NCI-H146 (cell line): ENCODE measurements at regions not wholly inside any gene's neighbourhood (a gene's known extent, or its start where the extent isn't known, plus 50 kb on each side); places are given as distances from the start of the nearest gene placed in this dataset.
"Not testable (repeated sequence)": the region's sequence is repeated elsewhere in the genome, so short reads cannot be mapped to it uniquely, and the experiment has no call there.

Experiments used
- DNase-seq: peaks from one replicate; lab custom pipeline; 2025; lab: John Stamatoyannopoulos, UW

DNA sequence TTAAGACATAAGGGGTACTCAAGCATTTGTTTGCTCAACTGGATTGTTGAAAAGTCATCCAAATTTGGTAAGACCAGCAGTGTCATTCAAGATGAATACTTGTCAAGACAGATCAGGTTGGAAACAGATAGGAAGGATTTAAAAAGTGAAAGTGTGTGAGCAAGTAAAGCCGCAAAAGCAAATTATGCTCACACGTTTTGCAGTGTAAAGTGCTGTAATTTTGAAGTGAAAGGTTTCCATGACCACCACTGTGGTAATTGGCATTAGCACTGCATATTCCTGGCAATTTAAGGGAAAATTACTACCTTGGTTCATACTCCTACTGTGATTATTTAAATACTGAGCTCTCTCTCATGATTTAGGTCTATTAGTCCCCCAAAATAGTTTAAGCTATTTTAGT is 704.1 kb upstream of the CCDC179 start:
- peak; percentile 6 for DNase-seq

- DNase-seq: no peak
Measured at GRCh38 chr11:23569134-23569533, 708.9 kb upstream of the CCDC179 start.

- DNase-seq: no peak
Measured at GRCh38 chr11:23569547-23569946, 709.3 kb upstream of the CCDC179 start.

- no peak for DNase-seq
Measured at GRCh38 chr11:23570828-23571227, 710.6 kb upstream of the CCDC179 start.

- no peak for DNase-seq
Measured at GRCh38 chr11:23573429-23573828, 713.2 kb upstream of the CCDC179 start.

DNA sequence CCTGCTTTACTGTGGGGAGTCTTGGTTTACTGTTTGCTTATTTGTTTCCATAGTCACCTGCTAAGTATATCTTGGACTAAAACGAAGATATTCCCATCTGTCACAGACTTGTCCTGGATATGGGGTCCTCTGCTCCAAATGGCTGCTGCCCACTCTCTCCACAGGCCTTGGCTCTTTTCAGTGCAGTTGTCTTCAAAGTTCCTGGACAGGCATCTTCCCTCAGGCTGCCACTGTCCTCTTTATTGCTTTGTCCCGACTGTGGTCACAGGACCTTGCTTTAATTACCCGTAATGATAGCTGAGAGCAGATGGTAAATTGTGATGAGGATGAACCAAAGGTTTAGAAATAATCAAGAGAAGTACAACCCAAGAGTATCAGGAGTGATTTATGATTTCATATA is 713.9 kb upstream of the CCDC179 start:
- DNase-seq: no peak

DNA sequence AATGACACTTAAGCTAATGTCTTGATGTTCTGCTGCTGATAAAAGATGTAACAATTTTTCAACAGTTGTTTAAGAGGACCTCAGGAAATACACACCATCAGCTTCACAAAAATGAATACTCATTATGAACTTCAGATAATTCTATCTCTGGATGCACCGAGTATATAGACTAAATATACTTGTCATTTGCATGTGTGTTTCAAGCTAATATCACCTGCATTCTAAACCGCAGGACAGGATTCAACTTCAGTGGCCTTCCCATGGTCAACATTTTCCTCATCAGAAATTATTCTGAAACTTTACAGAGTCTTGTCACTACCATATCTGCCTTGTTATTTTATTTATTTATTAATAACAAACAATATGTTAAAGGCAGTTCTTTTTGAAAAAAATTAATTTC is 717.0 kb upstream of the CCDC179 start:
- no peak for DNase-seq

- DNase-seq: no peak
Measured at GRCh38 chr11:23585416-23586104, 725.3 kb upstream of the CCDC179 start.

- no peak for DNase-seq
Measured at GRCh38 chr11:23586173-23586572, 725.9 kb upstream of the CCDC179 start.

DNA sequence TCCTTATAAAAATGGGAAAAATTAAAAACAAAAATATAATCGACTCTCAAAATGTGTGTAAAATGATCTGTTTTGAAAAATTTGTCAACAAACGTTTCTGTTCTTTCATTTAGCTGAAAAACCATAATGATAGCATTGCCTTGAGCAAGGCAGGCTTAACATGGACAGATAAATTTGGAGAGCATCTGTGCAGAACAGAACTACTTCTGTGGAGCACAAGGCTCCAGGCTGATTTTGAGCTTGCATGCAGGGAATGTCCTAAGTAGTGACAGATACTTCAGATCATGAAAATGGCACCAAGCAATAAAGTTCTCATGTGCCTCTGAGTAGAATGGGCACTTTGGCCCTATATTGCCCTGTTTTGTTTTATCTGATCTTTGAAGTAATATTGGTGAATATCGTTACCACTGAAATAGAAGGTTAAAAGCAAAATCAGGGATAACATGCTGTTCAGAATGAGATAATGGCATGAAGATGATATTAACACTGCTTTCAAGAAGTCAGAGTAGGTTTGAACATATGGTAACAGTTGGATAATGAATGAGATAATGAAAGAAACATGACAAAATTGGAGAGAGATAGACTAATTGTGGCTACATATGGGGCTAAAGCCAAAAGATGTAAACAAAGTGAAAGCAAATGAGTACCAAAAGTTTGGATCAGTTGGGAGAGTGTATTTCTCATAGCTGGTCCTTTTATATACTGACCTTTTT is 730.5 kb upstream of the CCDC179 start:
- no peak for DNase-seq

DNA sequence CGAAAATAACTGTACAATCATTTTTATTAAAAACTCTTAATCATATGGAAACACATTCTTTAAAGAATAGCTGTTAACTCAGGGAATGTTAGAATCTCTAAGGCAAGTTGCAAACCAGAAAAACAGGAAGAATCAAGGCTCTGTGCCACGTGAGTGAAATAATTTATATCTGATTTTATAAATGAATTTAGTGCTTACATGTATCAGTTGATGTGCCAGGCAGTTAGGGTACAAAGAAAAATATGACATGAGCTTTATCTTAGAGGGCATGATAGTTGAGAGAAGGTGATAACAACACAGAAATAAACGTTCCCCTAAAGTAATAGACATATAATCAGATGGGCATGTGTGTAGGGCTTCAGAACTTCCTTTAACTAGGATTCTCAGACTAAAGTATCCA is 734.5 kb upstream of the CCDC179 start:
- DNase-seq: no peak

GRCh38 chr11:23604966-23605365 is 744.7 kb upstream of the CCDC179 start:
- DNase-seq: no peak

GRCh38 chr11:23606191-23606590 is 745.9 kb upstream of the CCDC179 start:
- no peak for DNase-seq

- DNase-seq: no peak
Measured at GRCh38 chr11:23611726-23612125, 751.5 kb upstream of the CCDC179 start.

DNA sequence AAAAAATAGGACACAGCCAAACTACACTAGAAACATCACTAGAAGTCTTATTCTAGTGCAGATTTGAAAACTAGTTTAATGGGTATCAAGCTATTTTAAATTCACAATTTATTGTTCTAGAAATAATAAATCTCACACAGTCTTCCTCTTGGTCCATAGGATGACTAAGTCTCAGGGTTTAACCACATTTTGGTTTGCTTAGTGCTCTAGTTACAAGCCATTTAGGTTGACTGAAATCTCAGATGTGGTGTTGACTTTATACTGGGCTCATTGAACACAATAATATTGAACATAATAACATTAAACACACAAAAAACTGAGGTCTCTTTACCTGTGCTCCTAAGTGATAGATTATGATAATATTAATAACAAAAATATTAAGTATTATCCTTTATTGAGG is 760.3 kb upstream of the CCDC179 start:
- DNase-seq: no peak

DNA sequence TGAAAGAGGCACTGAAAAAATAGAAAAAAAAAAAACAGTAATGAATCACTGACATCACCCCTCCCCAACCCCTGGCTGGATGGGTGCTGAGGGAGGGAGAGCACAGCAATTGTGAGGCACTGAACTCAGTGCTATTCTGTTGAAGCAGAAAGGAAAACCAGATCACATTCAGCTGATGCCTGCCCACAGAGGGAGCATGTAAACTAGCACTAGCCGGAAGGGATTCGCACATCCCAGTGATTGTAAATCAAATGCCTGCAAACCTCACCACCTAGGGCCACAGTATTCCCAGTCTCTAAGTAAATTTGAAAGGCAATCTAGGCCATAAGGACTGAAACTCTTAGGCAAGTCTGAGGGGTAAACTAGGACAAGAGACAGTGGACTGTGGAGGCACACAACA is 772.0 kb upstream of the CCDC179 start:
- DNase-seq: no peak

- DNase-seq: no peak
Measured at GRCh38 chr11:23644443-23644842, 784.2 kb upstream of the CCDC179 start.

DNA sequence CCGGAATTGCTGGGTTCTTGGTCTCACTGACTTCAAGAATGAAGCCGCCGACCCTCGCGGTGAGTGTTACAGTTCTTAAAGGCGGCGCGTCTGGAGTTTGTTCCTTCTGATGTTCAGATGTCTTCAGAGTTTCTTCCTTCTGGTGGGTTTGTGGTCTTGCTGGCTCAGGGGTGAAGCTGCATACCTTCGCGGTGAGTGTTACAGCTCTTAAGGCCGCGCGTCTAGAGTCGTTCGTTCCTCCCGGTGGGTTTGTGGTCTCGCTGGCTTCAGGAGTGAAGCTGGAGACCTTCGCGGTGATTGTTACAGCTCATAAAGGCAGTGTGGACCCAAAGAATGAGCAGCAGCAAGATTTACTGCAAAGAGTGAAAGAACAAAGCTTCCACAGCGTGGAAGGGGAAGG is 792.1 kb upstream of the CCDC179 start:
- DNase-seq: not testable (repeated sequence)

- no peak for DNase-seq
Measured at GRCh38 chr11:23653071-23653675, 792.9 kb upstream of the CCDC179 start.

DNA sequence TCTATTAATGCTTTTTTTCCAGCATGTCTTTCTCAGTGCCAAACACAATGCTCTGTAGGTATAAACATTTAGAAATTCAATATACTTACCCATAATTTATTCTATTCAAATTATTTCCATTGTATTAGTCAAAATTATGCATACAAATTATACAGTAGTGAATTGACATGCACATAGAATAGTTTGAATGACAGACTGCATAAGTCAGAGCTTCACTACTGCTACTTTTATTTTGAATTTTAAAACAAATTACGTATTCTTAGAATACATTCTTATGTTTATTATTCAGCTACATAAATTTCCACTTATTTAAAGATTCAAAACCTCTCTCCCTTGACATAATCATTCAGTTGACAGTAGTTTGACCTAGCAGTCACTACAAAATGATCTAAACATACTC is 808.0 kb upstream of the CCDC179 start:
- no peak for DNase-seq

- no peak for DNase-seq
Measured at GRCh38 chr11:23673366-23673765, 813.1 kb upstream of the CCDC179 start.

DNA sequence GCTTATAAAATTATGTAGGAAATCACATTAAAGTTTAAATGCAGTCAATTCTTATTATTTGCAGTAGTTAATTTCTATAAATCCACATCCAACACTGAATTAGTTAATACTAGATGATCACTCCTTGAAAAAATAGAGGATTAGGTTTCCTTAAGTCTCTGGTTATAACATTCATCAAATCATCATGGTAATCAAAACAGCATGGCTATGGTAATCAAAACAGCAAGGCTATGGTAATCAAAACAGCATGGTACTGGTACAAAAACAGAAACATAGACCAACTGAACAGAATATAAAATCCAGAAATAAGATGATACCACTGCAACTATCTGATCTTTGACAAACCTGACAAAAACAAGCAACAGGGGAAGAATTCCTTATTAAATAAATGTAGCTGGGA is 814.6 kb upstream of the CCDC179 start:
- no peak for DNase-seq

DNA sequence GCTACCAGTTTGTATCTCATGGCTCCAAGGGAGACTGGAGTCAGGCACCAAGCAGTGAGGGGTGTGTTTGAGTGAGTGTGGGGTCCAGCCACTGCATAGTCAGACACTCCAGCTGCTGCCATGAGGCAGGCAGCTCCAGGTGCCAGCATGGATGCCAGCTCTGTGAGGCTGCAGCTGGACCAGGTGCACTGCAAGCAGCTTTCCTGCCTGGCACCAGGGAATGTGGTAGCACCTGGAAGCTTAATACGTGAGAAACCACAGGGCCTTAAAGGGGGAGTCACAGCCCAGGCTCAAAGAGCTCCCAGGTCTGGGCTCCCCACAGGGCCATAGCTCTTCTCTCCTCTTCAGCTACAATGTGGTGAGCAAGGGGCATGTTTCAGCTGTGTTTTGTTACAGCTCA is 817.8 kb upstream of the LUZP2 start:
- no peak for DNase-seq

DNA sequence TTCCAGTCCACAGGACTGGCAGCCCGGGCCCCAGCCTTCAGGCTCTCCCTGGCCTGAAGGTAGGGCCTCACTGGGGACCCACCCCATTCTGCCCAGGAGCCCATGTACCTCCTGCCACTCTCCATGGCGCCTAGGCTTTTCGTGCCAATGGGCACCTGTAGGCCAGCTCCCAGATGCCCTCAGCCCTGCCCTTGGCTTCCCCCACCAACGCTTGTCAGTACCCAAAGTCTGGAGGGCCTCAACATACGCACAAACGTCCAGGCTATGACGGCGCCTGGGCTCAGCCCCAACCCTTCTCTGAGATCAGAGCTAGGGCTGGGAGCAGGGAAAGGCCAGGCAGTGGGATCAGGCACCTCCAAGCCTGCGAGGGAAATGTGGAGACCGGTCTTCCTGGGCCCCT is 816.9 kb upstream of the LUZP2 start:
- no peak for DNase-seq
